Testis (tissue), 2 donors: ENCODE measurements at regions not wholly inside any gene's neighbourhood (a gene's known extent, or its start where the extent isn't known, plus 50 kb on each side); places are given as distances from the start of the nearest gene placed in this dataset.

Experiments
- POLR2A ChIP-seq: fragments of 450-650 bp; IDR thresholded peaks from one replicate; pipeline ENCODE4 v1.6.1; 2017; ENCODE audit warnings: antibody characterized with exemption, mild to moderate bottlenecking, moderate library complexity
- TF ChIP-seq, protein P1 (sequence below), 3 experiments: fragments of 450-650 bp in 2 of 3; fragments of 200-600 bp in 1 of 3; sonication (generic) in 1 of 3; IDR thresholded peaks; one replicate each; pipeline ENCODE4 v1.5.1; 2016 to 2019; ENCODE audit warnings: antibody characterized with exemption in 3 of 3, mild to moderate bottlenecking in 2 of 3, moderate library complexity in 1 of 3

GRCh38 chr2:142629193-142629592 is 248.3 kb upstream of the KYNU start:
- TF ChIP-seq, protein P1, sequence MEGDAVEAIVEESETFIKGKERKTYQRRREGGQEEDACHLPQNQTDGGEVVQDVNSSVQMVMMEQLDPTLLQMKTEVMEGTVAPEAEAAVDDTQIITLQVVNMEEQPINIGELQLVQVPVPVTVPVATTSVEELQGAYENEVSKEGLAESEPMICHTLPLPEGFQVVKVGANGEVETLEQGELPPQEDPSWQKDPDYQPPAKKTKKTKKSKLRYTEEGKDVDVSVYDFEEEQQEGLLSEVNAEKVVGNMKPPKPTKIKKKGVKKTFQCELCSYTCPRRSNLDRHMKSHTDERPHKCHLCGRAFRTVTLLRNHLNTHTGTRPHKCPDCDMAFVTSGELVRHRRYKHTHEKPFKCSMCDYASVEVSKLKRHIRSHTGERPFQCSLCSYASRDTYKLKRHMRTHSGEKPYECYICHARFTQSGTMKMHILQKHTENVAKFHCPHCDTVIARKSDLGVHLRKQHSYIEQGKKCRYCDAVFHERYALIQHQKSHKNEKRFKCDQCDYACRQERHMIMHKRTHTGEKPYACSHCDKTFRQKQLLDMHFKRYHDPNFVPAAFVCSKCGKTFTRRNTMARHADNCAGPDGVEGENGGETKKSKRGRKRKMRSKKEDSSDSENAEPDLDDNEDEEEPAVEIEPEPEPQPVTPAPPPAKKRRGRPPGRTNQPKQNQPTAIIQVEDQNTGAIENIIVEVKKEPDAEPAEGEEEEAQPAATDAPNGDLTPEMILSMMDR (IDR thresholded peaks at IDR 0.05): no peak
- no peak for TF ChIP-seq POLR2A
